ENCODE measurements at regions not wholly inside any gene's neighbourhood (a gene's known extent, or its start where the extent isn't known, plus 50 kb on each side); places are given as distances from the start of the nearest gene placed in this dataset.

DNA sequence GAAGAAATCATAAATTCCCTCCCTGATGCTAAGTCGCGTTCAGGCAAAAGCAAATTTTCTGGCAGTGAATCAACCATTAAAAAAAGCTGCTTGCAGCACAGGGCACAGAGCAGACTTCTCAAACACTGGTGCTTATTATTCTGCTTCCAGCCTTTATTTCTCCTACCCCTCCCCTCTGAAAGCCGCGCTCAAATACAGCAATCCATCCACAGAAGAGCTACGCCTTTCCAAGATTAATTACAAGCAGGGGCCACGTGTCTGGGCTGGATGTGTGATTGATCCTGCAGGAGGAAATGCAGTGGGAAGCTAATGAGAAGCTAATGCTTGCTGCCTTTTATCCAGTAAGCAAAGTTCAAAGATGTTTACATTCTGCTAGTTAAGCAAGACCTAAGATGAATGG lies 134.9 kb upstream of the TOPAZ1 start:
- Mint-ChIP-seq H3K4me3 (ENCODE audit: low read depth, unreplicated experiment) (no peak overlapping the region), H3K27me3 (ENCODE audit: unreplicated experiment) (no peaks in the 10 kb centered on the region), H3K27ac (ENCODE audit: unreplicated experiment) (no peak overlapping the region), H3K36me3 (ENCODE audit: insufficient read depth, unreplicated experiment) (no peaks in the 10 kb centered on the region), H3K4me1 (ENCODE audit: low read depth, unreplicated experiment) (peaks cover 16% of the 10 kb centered on the region), H3K9me3 (ENCODE audit: low read depth, unreplicated experiment) (no peaks in the 10 kb centered on the region)
- intact Hi-C loops (cut with micrococcal nuclease; ENCODE audit: unreplicated experiment): loop anchor here (5.0 kb wide), 1 partner anchor 109 kb away; no protein-coding TSS in a partner anchor
- no peak for TF ChIP-seq CTCF (IDR thresholded peaks at IDR 0.05; ENCODE audit: unreplicated experiment)
- no peak for DNase-seq
- BruUV-seq (replicated peaks): no TSS peak
- CTCF ChIA-PET: no interaction called here

GRCh38 chr3:44108481-44108880 lies 133.2 kb upstream of the TOPAZ1 start:
- Mint-ChIP-seq H3K4me1 (ENCODE audit: low read depth, unreplicated experiment) (peaks cover 16% of the 10 kb centered on the region), H3K4me3 (ENCODE audit: low read depth, unreplicated experiment) (no peak overlapping the region), H3K27ac (ENCODE audit: unreplicated experiment) (no peak overlapping the region), H3K9me3 (ENCODE audit: low read depth, unreplicated experiment) (no peaks in the 10 kb centered on the region), H3K27me3 (ENCODE audit: unreplicated experiment) (no peaks in the 10 kb centered on the region), H3K36me3 (ENCODE audit: insufficient read depth, unreplicated experiment) (no peaks in the 10 kb centered on the region)
- no TSS peak for BruUV-seq (replicated peaks)
- intact Hi-C loops (cut with micrococcal nuclease; ENCODE audit: unreplicated experiment): loop anchor here (5.0 kb wide), 1 partner anchor 111 kb away; no protein-coding TSS in a partner anchor
- DNase-seq: no peak
- no peak for TF ChIP-seq CTCF (IDR thresholded peaks at IDR 0.05; ENCODE audit: unreplicated experiment)
- CTCF ChIA-PET: no interaction called here

GRCh38 chr3:44109771-44110361 lies 131.8 kb upstream of the TOPAZ1 start:
- H3K27ac Mint-ChIP-seq (ENCODE audit: unreplicated experiment): no peak overlapping the region
- H3K27me3 Mint-ChIP-seq (ENCODE audit: unreplicated experiment): no peaks in the 10 kb centered on the region
- CTCF ChIA-PET: no interaction called here
- peaks cover 7% of the 10 kb centered on the region for H3K36me3 Mint-ChIP-seq (ENCODE audit: insufficient read depth, unreplicated experiment)
- H3K4me1 Mint-ChIP-seq (ENCODE audit: low read depth, unreplicated experiment): peaks cover 8% of the 10 kb centered on the region
- H3K4me3 Mint-ChIP-seq (ENCODE audit: low read depth, unreplicated experiment): no peak overlapping the region
- no peaks in the 10 kb centered on the region for H3K9me3 Mint-ChIP-seq (ENCODE audit: low read depth, unreplicated experiment)
- no peak for DNase-seq
- TF ChIP-seq CTCF (IDR thresholded peaks at IDR 0.05; ENCODE audit: unreplicated experiment): no peak
- no TSS peak for BruUV-seq (replicated peaks)
- intact Hi-C loops (cut with micrococcal nuclease; ENCODE audit: unreplicated experiment): loop anchor here (5.0 kb wide), 1 partner anchor 113 kb away; no protein-coding TSS in a partner anchor

GRCh38 chr3:44110648-44111047 lies 131.0 kb upstream of the TOPAZ1 start:
- no peak overlapping the region for H3K4me3 Mint-ChIP-seq (ENCODE audit: low read depth, unreplicated experiment)
- BruUV-seq (replicated peaks): no TSS peak
- TF ChIP-seq CTCF (IDR thresholded peaks at IDR 0.05; ENCODE audit: unreplicated experiment): no peak
- CTCF ChIA-PET: no interaction called here
- H3K36me3 Mint-ChIP-seq (ENCODE audit: insufficient read depth, unreplicated experiment): peaks cover 7% of the 10 kb centered on the region
- H3K9me3 Mint-ChIP-seq (ENCODE audit: low read depth, unreplicated experiment): no peaks in the 10 kb centered on the region
- H3K4me1 Mint-ChIP-seq (ENCODE audit: low read depth, unreplicated experiment): peaks cover under 1% of the 10 kb centered on the region
- H3K27ac Mint-ChIP-seq (ENCODE audit: unreplicated experiment): no peak overlapping the region
- DNase-seq: no peak
- no peaks in the 10 kb centered on the region for H3K27me3 Mint-ChIP-seq (ENCODE audit: unreplicated experiment)
- intact Hi-C loops (cut with micrococcal nuclease; ENCODE audit: unreplicated experiment): no loop called here
